Astrocyte (in vitro differentiated cells and primary cell): ENCODE measurements at regions not wholly inside any gene's neighbourhood (a gene's known extent, or its start where the extent isn't known, plus 50 kb on each side); places are given as distances from the start of the nearest gene placed in this dataset.

Source experiments
- DNase-seq: peaks from one replicate; pipeline ENCODE4 v3.0.0-alpha.2; 2010; ENCODE audit warnings: low read depth
- FAIRE-seq: peaks from 2 replicates; lab custom pipeline; 2011; peaks lifted over from hg19 to GRCh38; lab: Jason Lieb, UNC
- H2AFZ ChIP-seq: 2 replicates; pipeline ENCODE4 v1.6.0; 2012; ENCODE audit warnings: low read depth, low read length, inconsistent platforms
- H3K27ac ChIP-seq: 2 replicates; pipeline ENCODE4 v1.5.1; 2011; ENCODE audit warnings: low read depth, low read length, inconsistent platforms
- H3K27me3 ChIP-seq: 2 replicates; pipeline ENCODE4 v1.6.0; 2011; ENCODE audit warnings: low read length, inconsistent platforms; ENCODE audit not compliant: insufficient read depth
- H3K36me3 ChIP-seq: 2 replicates; pipeline ENCODE4 v1.5.1; 2011; ENCODE audit warnings: low read length, inconsistent platforms; ENCODE audit not compliant: insufficient read depth
- H3K4me1 ChIP-seq: 2 replicates; pipeline ENCODE4 v1.5.1; 2011; ENCODE audit warnings: low read length, inconsistent platforms; ENCODE audit not compliant: insufficient read depth
- H3K4me2 ChIP-seq: 2 replicates; pipeline ENCODE4 v1.6.0; 2012; ENCODE audit warnings: low read length, inconsistent platforms
- H3K4me3 ChIP-seq: 2 replicates; pipeline ENCODE4 v1.5.1; 2011; ENCODE audit warnings: low read depth, mild to moderate bottlenecking, low read length, inconsistent platforms; ENCODE audit not compliant: insufficient read depth
- H3K79me2 ChIP-seq: 2 replicates; pipeline ENCODE4 v1.6.0; 2012; ENCODE audit warnings: mild to moderate bottlenecking, low read length, inconsistent platforms; ENCODE audit not compliant: insufficient read depth
- H3K9ac ChIP-seq: 2 replicates; pipeline ENCODE4 v1.6.0; 2012; ENCODE audit warnings: mild to moderate bottlenecking, low read length, inconsistent platforms
- H3K9me3 ChIP-seq: 2 replicates; pipeline ENCODE4 v1.5.1; 2012; ENCODE audit warnings: low read depth, mild to moderate bottlenecking, low read length, inconsistent platforms; ENCODE audit not compliant: insufficient read depth
- H4K20me1 ChIP-seq: 2 replicates; pipeline ENCODE4 v1.6.0; 2012; ENCODE audit warnings: low read length, inconsistent platforms; ENCODE audit not compliant: insufficient read depth
- H3K27ac Mint-ChIP-seq: one replicate; pipeline ENCODE4 v1.8.0; 2021; ENCODE audit warnings: mild to moderate bottlenecking, mixed read lengths; ENCODE audit not compliant: unreplicated experiment
- H3K27me3 Mint-ChIP-seq: one replicate; pipeline ENCODE4 v1.8.0; 2021; ENCODE audit warnings: low read depth, mixed read lengths; ENCODE audit not compliant: unreplicated experiment
- H3K36me3 Mint-ChIP-seq: one replicate; pipeline ENCODE4 v1.8.0; 2021; ENCODE audit warnings: low read depth, mixed read lengths; ENCODE audit not compliant: unreplicated experiment
- H3K4me1 Mint-ChIP-seq: one replicate; pipeline ENCODE4 v1.8.0; 2021; ENCODE audit warnings: low read depth, mixed read lengths; ENCODE audit not compliant: unreplicated experiment
- H3K4me3 Mint-ChIP-seq: one replicate; pipeline ENCODE4 v1.8.0; 2021; ENCODE audit warnings: mild to moderate bottlenecking, moderate library complexity, mixed read lengths; ENCODE audit not compliant: unreplicated experiment
- H3K9me3 Mint-ChIP-seq: one replicate; pipeline ENCODE4 v1.8.0; 2021; ENCODE audit warnings: mild to moderate bottlenecking, mixed read lengths; ENCODE audit not compliant: unreplicated experiment
- EZH2 ChIP-seq: IDR thresholded peaks from 2 replicates; pipeline ENCODE4 v1.6.1; 2012; ENCODE audit warnings: mild to moderate bottlenecking, low read length, inconsistent platforms; ENCODE audit not compliant: insufficient read depth
- TF ChIP-seq, protein P1 (sequence below): IDR thresholded peaks from 2 replicates; pipeline ENCODE4 v1.5.1; 2011; ENCODE audit warnings: low read depth, mild to moderate bottlenecking, inconsistent platforms, low read length, moderate library complexity; ENCODE audit not compliant: insufficient read depth

DNA sequence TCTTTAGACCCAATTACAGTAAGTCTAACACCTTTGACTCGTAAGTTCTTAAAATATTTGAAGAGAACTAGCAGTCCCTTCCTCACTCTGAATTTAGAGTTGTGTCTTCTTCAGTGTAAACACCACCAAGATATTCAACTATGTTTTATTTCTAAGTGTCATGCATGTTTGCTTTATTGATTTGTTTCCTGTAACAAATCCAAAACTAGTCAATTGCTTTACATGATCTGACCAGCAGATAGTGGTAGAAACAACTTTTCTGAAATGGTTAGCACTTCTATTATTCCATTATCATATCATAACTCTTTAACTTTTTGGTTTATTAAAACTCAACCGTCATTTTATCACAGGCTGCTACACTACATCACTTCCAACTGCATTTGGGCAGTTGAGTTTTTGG, 90.1 kb downstream of the INHBA start:
- Histone ChIP-seq H3K9me3 (no peaks in the 10 kb centered on the region), H3K27me3 (no peaks in the 10 kb centered on the region), H4K20me1 (no peaks in the 10 kb centered on the region), H3K4me2 (no peak overlapping the region), H3K9ac (no peak overlapping the region), H3K36me3 (no peaks in the 10 kb centered on the region), H3K79me2 (no peaks in the 10 kb centered on the region), H2AFZ (no peak overlapping the region), H3K4me3 (no peak overlapping the region), H3K4me1 (no peaks in the 10 kb centered on the region), H3K27ac (no peak overlapping the region)
- FAIRE-seq, result no peak
- Mint-ChIP-seq H3K9me3 (no peaks in the 10 kb centered on the region), H3K27ac (no peak overlapping the region), H3K27me3 (no peaks in the 10 kb centered on the region), H3K4me1 (no peaks in the 10 kb centered on the region), H3K4me3 (no peak overlapping the region), H3K36me3 (no peaks in the 10 kb centered on the region)
- DNase-seq, result no peak
- TF ChIP-seq EZH2, result no peak
- TF ChIP-seq, protein P1, sequence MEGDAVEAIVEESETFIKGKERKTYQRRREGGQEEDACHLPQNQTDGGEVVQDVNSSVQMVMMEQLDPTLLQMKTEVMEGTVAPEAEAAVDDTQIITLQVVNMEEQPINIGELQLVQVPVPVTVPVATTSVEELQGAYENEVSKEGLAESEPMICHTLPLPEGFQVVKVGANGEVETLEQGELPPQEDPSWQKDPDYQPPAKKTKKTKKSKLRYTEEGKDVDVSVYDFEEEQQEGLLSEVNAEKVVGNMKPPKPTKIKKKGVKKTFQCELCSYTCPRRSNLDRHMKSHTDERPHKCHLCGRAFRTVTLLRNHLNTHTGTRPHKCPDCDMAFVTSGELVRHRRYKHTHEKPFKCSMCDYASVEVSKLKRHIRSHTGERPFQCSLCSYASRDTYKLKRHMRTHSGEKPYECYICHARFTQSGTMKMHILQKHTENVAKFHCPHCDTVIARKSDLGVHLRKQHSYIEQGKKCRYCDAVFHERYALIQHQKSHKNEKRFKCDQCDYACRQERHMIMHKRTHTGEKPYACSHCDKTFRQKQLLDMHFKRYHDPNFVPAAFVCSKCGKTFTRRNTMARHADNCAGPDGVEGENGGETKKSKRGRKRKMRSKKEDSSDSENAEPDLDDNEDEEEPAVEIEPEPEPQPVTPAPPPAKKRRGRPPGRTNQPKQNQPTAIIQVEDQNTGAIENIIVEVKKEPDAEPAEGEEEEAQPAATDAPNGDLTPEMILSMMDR, result no peak

DNA sequence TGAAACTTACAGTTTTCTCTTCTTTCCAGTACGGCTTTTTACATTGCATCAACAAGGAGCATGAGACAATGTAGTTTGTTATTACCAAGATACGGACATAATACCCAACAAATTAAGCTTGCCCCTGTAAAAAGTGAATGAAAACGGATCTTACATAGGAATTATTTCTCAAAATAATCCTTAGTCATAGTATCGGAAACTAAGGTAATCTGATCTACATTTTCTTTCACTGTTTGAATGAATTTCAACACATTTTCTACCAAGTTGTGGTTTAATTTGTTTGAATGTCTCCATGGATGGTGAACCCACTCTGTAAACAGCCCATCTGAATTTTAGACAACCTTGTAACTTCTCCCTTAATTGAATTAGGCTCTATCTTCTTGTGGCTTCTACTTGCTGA, 90.5 kb downstream of the INHBA start:
- Mint-ChIP-seq H3K27me3 (no peaks in the 10 kb centered on the region), H3K4me3 (no peak overlapping the region), H3K27ac (no peak overlapping the region), H3K36me3 (no peaks in the 10 kb centered on the region), H3K9me3 (no peaks in the 10 kb centered on the region), H3K4me1 (no peaks in the 10 kb centered on the region)
- no peak overlapping the region for H3K4me3 ChIP-seq
- no peak overlapping the region for H3K4me2 ChIP-seq
- no peaks in the 10 kb centered on the region for H3K4me1 ChIP-seq
- no peak overlapping the region for H3K9ac ChIP-seq
- H3K27me3 ChIP-seq, result no peaks in the 10 kb centered on the region
- H3K79me2 ChIP-seq, result no peaks in the 10 kb centered on the region
- no peaks in the 10 kb centered on the region for H3K9me3 ChIP-seq
- TF ChIP-seq, protein P1, result no peak
- no peak for TF ChIP-seq EZH2
- no peak overlapping the region for H2AFZ ChIP-seq
- H3K36me3 ChIP-seq, result no peaks in the 10 kb centered on the region
- FAIRE-seq, result peak; percentile 23
- DNase-seq, result no peak
- no peak overlapping the region for H3K27ac ChIP-seq
- H4K20me1 ChIP-seq, result no peaks in the 10 kb centered on the region

- Histone ChIP-seq H3K27me3 (no peaks in the 10 kb centered on the region), H3K79me2 (no peaks in the 10 kb centered on the region), H3K36me3 (no peaks in the 10 kb centered on the region), H4K20me1 (no peaks in the 10 kb centered on the region), H3K27ac (no peak overlapping the region), H3K4me1 (no peaks in the 10 kb centered on the region), H2AFZ (no peak overlapping the region), H3K4me3 (no peak overlapping the region), H3K4me2 (no peak overlapping the region), H3K9ac (no peak overlapping the region), H3K9me3 (no peaks in the 10 kb centered on the region)
- no peak overlapping the region for H3K27ac Mint-ChIP-seq
- TF ChIP-seq, protein P1, result no peak
- no peak for TF ChIP-seq EZH2
- DNase-seq (no peak), FAIRE-seq (no peak)
- H3K36me3 Mint-ChIP-seq, result no peaks in the 10 kb centered on the region
- no peak overlapping the region for H3K4me3 Mint-ChIP-seq
- H3K4me1 Mint-ChIP-seq, result no peaks in the 10 kb centered on the region
- no peaks in the 10 kb centered on the region for H3K9me3 Mint-ChIP-seq
- H3K27me3 Mint-ChIP-seq, result no peaks in the 10 kb centered on the region
These were observed 94.4 kb downstream of the INHBA start for GRCh38 chr7:41608447-41608846.
